SK-N-SH (cell line): ENCODE measurements at regions not wholly inside any gene's neighbourhood (a gene's known extent, or its start where the extent isn't known, plus 50 kb on each side); places are given as distances from the start of the nearest gene placed in this dataset.

ENCODE experiments used
- CTCF ChIA-PET: fragments of 300-600, 350-600 bp; formaldehyde crosslinking; extraction: SDS; loops from one replicate; lab custom pipeline; 2021; lab: Yijun Ruan, JAX
- POLR2A ChIA-PET: fragments of 350-600 bp; sonication (Branson Sonifier 250); formaldehyde crosslinking; extraction: SDS; loops from one replicate; lab custom pipeline; 2020; ENCODE audit warnings: antibody characterized with exemption, inconsistent platforms; lab: Yijun Ruan, JAX
- DNase-seq: peaks from one replicate; pipeline ENCODE4 v3.0.0; 2012
- H2AFZ ChIP-seq: fragments of 200-600 bp; sonication (generic); 2 replicates; pipeline ENCODE4 v1.8.1; 2016; ENCODE audit warnings: antibody characterized with exemption, mild to moderate bottlenecking, low read depth
- H3F3A ChIP-seq: fragments of 200-600 bp; sonication (generic); replicated peaks from 2 replicates; pipeline ENCODE3; 2016; ENCODE audit warnings: antibody characterized with exemption, mild to moderate bottlenecking; ENCODE audit not compliant: insufficient read depth
- H3K27ac ChIP-seq, 2 experiments: fragments of 200-500 bp in 1 of 2; fragments of 200-600 bp in 1 of 2; sonication (Bioruptor generic) in 1 of 2; sonication (generic), shearing (Covaris generic) in 1 of 2; 2 replicates each; pipeline versions ENCODE4 v1.5.1 to v1.6.1; 2014 to 2016; ENCODE audit warnings: low read depth in 2 of 2, inconsistent platforms in 1 of 2, low read length in 1 of 2, mild to moderate bottlenecking in 1 of 2, mixed read lengths in 1 of 2
- H3K27me3 ChIP-seq: fragments of 200-600 bp; sonication (generic), shearing (Covaris generic); 2 replicates; pipeline ENCODE4 v1.6.1; 2016; ENCODE audit warnings: mixed run types; ENCODE audit not compliant: insufficient read depth
- H3K36me3 ChIP-seq, 2 experiments: fragments of 200-500 bp in 1 of 2; fragments of 200-600 bp in 1 of 2; sonication (Bioruptor generic) in 1 of 2; sonication (generic) in 1 of 2; replicated peaks in 1 of 2; 2 replicates each; pipeline versions ENCODE3 to v1.5.1; 2014 to 2016; ENCODE audit warnings: low read length in 1 of 2, mild to moderate bottlenecking in 1 of 2; ENCODE audit not compliant: insufficient read depth in 2 of 2, control insufficient read depth in 1 of 2
- H3K4me1 ChIP-seq, 2 experiments: fragments of 200-500 bp in 1 of 2; fragments of 200-600 bp in 1 of 2; sonication (Bioruptor generic) in 1 of 2; sonication (generic), shearing (Covaris generic) in 1 of 2; 2 replicates each; pipeline versions ENCODE4 v1.5.1 to v1.6.1; 2014 to 2016; ENCODE audit warnings: low read depth in 1 of 2, low read length in 1 of 2, mixed run types in 1 of 2; ENCODE audit not compliant: insufficient read depth in 2 of 2, control insufficient read depth in 1 of 2
- H3K4me2 ChIP-seq: fragments of 200-600 bp; sonication (generic), shearing (Covaris generic); 2 replicates; pipeline ENCODE4 v1.6.1; 2017; ENCODE audit warnings: mixed run types
- H3K4me3 ChIP-seq, 2 experiments: fragments of 200-500 bp in 1 of 2; fragments of 200-600 bp in 1 of 2; sonication (Bioruptor generic) in 1 of 2; sonication (generic), shearing (Covaris generic) in 1 of 2; 2 replicates each; pipeline versions ENCODE4 v1.5.1 to v1.8.1; 2014 to 2016; ENCODE audit warnings: low read depth in 2 of 2, inconsistent platforms in 1 of 2, low read length in 1 of 2, mild to moderate bottlenecking in 1 of 2, mixed read lengths in 1 of 2, moderate library complexity in 1 of 2
- H3K79me2 ChIP-seq: fragments of 200-600 bp; sonication (generic); 2 replicates; pipeline ENCODE4 v1.8.1; 2017; ENCODE audit warnings: mild to moderate bottlenecking; ENCODE audit not compliant: insufficient read depth
- H3K9ac ChIP-seq: fragments of 200-600 bp; sonication (generic); 2 replicates; pipeline ENCODE4 v1.6.1; 2017; ENCODE audit warnings: mixed run types
- H3K9me2 ChIP-seq: fragments of 200-600 bp; sonication (generic); 2 replicates; pipeline ENCODE4 v1.6.1; 2017; ENCODE audit warnings: mixed run types
- H3K9me3 ChIP-seq: fragments of 200-600 bp; sonication (generic); 2 replicates; pipeline ENCODE4 v1.6.1; 2017; ENCODE audit warnings: mixed run types, mild to moderate bottlenecking, moderate library complexity
- H4K20me1 ChIP-seq: fragments of 200-600 bp; sonication (generic); 2 replicates; pipeline ENCODE4 v1.6.1; 2017; ENCODE audit warnings: mild to moderate bottlenecking, mixed run types; ENCODE audit not compliant: insufficient read depth
- NFIC ChIP-seq: IDR thresholded peaks from 2 replicates; pipeline ENCODE4 v1.4.0; 2012; ENCODE audit warnings: borderline replicate concordance
- POLR2AphosphoS5 ChIP-seq: IDR thresholded peaks from 2 replicates; pipeline ENCODE4 v1.6.1; 2012; ENCODE audit warnings: low read depth, low read length
- SIN3A ChIP-seq: IDR thresholded peaks from 2 replicates; pipeline ENCODE4 v1.6.1; 2012; ENCODE audit warnings: low read depth, mild to moderate bottlenecking, low read length, moderate library complexity, borderline replicate concordance
- TAF1 ChIP-seq: IDR thresholded peaks from 2 replicates; pipeline ENCODE4 v1.6.1; 2012; ENCODE audit warnings: low read depth, mild to moderate bottlenecking, low read length, moderate library complexity, borderline replicate concordance
- TEAD4 ChIP-seq: IDR thresholded peaks from 2 replicates; pipeline ENCODE4 v1.4.0; 2012; ENCODE audit warnings: mild to moderate bottlenecking, borderline replicate concordance; ENCODE audit not compliant: insufficient read depth
- WGBS: methylation state at CpG from one replicate; pipeline ENCODE4 v1.1.6; 2017; ENCODE audit warnings: low lambda C conversion rate; 5-methylcytosine and 5-hydroxymethylcytosine counted together
- TF ChIP-seq, protein P1 (sequence below): IDR thresholded peaks from 2 replicates; pipeline ENCODE4 v1.6.1; 2012; ENCODE audit warnings: mild to moderate bottlenecking, low read depth, low read length, moderate library complexity

GRCh38 chr1:199821029-199821779 is 206.3 kb upstream of the NR5A2 start:
- H3F3A ChIP-seq: no peaks in the 10 kb centered on the region
- no peaks in the 10 kb centered on the region for H3K9me3 ChIP-seq
- H3K36me3 ChIP-seq: no peaks in the 10 kb centered on the region
- H3K27ac ChIP-seq: no peak overlapping the region
- no peak for DNase-seq
- no peak overlapping the region for H2AFZ ChIP-seq
- no peak overlapping the region for H3K9ac ChIP-seq
- H3K9me2 ChIP-seq: no peaks in the 10 kb centered on the region
- H3K4me1 ChIP-seq: no peaks in the 10 kb centered on the region
- CTCF ChIA-PET: no interaction called here
- H3K4me2 ChIP-seq: no peak overlapping the region
- no peak for TF ChIP-seq TEAD4
- no peak for TF ChIP-seq POLR2AphosphoS5
- H3K4me3 ChIP-seq: no peak overlapping the region
- H3K79me2 ChIP-seq: no peaks in the 10 kb centered on the region
- WGBS: 56% methylated on average over 4 of the region's 4 CpGs
- POLR2A ChIA-PET: no interaction called here
- no peaks in the 10 kb centered on the region for H3K27me3 ChIP-seq
- no peaks in the 10 kb centered on the region for H4K20me1 ChIP-seq

DNA sequence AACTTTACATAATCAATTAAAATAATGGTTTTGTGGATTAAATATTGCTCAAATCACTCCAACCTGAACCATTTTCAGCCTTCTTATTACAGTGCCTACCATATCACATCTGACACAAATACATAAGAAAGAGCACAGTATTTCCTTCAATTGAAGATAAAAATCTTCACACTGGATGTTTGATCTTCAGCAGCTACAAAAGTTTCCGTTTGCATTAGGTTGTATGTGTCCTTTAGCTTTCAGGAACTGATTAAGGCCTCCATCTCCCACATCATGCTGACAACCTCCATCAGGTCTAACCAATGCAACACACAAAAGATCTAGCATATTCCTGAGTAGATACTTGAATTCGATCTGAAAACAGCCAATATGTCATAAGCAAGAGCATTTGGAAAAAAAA is 195.1 kb upstream of the NR5A2 start:
- 30% methylated on average over 2 of the region's 2 CpGs for WGBS
- H3K27ac ChIP-seq: no peak overlapping the region

More for the DNA sequence above, 195.1 kb upstream of the NR5A2 start:
- H4K20me1 ChIP-seq: no peaks in the 10 kb centered on the region
- ChIA-PET CTCF (interaction anchor here (1.5 kb wide), 1 partner anchor 12 kb away, joined by 3 read pairs; no protein-coding TSS in a partner anchor), POLR2A (no interaction called here)
- H3K27me3 ChIP-seq: no peaks in the 10 kb centered on the region
- H3K79me2 ChIP-seq: no peaks in the 10 kb centered on the region
- H3F3A ChIP-seq: no peaks in the 10 kb centered on the region
- no peak overlapping the region for H3K4me3 ChIP-seq
- no peaks in the 10 kb centered on the region for H3K9me2 ChIP-seq
- no peaks in the 10 kb centered on the region; a peak in 1 of 4 replicates for H3K4me1 ChIP-seq
- no peak overlapping the region for H3K4me2 ChIP-seq
- TF ChIP-seq SIN3A (no peak), TEAD4 (no peak), NFIC (no peak), TAF1 (no peak)
- TF ChIP-seq, protein P1, sequence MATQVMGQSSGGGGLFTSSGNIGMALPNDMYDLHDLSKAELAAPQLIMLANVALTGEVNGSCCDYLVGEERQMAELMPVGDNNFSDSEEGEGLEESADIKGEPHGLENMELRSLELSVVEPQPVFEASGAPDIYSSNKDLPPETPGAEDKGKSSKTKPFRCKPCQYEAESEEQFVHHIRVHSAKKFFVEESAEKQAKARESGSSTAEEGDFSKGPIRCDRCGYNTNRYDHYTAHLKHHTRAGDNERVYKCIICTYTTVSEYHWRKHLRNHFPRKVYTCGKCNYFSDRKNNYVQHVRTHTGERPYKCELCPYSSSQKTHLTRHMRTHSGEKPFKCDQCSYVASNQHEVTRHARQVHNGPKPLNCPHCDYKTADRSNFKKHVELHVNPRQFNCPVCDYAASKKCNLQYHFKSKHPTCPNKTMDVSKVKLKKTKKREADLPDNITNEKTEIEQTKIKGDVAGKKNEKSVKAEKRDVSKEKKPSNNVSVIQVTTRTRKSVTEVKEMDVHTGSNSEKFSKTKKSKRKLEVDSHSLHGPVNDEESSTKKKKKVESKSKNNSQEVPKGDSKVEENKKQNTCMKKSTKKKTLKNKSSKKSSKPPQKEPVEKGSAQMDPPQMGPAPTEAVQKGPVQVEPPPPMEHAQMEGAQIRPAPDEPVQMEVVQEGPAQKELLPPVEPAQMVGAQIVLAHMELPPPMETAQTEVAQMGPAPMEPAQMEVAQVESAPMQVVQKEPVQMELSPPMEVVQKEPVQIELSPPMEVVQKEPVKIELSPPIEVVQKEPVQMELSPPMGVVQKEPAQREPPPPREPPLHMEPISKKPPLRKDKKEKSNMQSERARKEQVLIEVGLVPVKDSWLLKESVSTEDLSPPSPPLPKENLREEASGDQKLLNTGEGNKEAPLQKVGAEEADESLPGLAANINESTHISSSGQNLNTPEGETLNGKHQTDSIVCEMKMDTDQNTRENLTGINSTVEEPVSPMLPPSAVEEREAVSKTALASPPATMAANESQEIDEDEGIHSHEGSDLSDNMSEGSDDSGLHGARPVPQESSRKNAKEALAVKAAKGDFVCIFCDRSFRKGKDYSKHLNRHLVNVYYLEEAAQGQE: no peak
- H2AFZ ChIP-seq: no peak overlapping the region
- DNase-seq: no peak
- no peaks in the 10 kb centered on the region for H3K36me3 ChIP-seq
- no peaks in the 10 kb centered on the region for H3K9me3 ChIP-seq
- no peak overlapping the region for H3K9ac ChIP-seq
